Panc1 (cell line): ENCODE measurements at regions not wholly inside any gene's neighbourhood (a gene's known extent, or its start where the extent isn't known, plus 50 kb on each side); places are given as distances from the start of the nearest gene placed in this dataset.

Source experiments
- POLR2AphosphoS5 ChIP-seq: IDR thresholded peaks from 2 replicates; pipeline ENCODE4 v1.6.1; 2012; ENCODE audit warnings: mild to moderate bottlenecking, low read depth, low read length, moderate library complexity
- SIN3A ChIP-seq: IDR thresholded peaks from 2 replicates; pipeline ENCODE4 v1.6.1; 2012; ENCODE audit warnings: low read depth, mild to moderate bottlenecking, low read length, moderate library complexity, borderline replicate concordance; ENCODE audit not compliant: insufficient read depth
- TF ChIP-seq, protein P1 (sequence below): fragments of 450-650 bp; IDR thresholded peaks from 2 replicates; pipeline ENCODE4 v1.5.1; 2017; ENCODE audit warnings: mild to moderate bottlenecking
- TF ChIP-seq, protein P2 (sequence below), 2 experiments: IDR thresholded peaks; 2 replicates each; pipeline ENCODE4 v1.6.1; 2011 to 2012; ENCODE audit warnings: low read depth in 2 of 2, control low read depth in 1 of 2, low read length in 1 of 2, mild to moderate bottlenecking in 1 of 2, moderate library complexity in 1 of 2; ENCODE audit not compliant: insufficient read depth in 1 of 2

DNA sequence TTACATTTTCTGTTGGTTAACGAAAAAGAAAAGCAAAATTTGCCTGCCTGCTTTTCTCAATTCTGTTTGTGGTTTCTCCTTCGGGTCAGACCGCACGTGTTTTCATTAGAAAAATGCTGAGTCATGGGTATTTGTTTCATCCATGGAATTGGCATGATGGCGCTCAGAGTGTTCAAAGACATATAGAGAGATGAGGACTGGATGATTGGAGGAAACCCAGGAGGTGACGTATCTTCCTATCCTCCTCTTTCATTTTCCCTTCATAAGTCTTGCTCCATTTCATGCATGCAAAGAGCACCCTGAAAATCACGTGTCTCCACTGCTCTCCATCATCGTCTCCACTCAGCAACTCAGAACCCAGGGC lies 353.8 kb upstream of the WWC1 start:
- TF ChIP-seq, protein P1, sequence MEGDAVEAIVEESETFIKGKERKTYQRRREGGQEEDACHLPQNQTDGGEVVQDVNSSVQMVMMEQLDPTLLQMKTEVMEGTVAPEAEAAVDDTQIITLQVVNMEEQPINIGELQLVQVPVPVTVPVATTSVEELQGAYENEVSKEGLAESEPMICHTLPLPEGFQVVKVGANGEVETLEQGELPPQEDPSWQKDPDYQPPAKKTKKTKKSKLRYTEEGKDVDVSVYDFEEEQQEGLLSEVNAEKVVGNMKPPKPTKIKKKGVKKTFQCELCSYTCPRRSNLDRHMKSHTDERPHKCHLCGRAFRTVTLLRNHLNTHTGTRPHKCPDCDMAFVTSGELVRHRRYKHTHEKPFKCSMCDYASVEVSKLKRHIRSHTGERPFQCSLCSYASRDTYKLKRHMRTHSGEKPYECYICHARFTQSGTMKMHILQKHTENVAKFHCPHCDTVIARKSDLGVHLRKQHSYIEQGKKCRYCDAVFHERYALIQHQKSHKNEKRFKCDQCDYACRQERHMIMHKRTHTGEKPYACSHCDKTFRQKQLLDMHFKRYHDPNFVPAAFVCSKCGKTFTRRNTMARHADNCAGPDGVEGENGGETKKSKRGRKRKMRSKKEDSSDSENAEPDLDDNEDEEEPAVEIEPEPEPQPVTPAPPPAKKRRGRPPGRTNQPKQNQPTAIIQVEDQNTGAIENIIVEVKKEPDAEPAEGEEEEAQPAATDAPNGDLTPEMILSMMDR: no peak
- TF ChIP-seq SIN3A (no peak), POLR2AphosphoS5 (no peak)
- TF ChIP-seq, protein P2, sequence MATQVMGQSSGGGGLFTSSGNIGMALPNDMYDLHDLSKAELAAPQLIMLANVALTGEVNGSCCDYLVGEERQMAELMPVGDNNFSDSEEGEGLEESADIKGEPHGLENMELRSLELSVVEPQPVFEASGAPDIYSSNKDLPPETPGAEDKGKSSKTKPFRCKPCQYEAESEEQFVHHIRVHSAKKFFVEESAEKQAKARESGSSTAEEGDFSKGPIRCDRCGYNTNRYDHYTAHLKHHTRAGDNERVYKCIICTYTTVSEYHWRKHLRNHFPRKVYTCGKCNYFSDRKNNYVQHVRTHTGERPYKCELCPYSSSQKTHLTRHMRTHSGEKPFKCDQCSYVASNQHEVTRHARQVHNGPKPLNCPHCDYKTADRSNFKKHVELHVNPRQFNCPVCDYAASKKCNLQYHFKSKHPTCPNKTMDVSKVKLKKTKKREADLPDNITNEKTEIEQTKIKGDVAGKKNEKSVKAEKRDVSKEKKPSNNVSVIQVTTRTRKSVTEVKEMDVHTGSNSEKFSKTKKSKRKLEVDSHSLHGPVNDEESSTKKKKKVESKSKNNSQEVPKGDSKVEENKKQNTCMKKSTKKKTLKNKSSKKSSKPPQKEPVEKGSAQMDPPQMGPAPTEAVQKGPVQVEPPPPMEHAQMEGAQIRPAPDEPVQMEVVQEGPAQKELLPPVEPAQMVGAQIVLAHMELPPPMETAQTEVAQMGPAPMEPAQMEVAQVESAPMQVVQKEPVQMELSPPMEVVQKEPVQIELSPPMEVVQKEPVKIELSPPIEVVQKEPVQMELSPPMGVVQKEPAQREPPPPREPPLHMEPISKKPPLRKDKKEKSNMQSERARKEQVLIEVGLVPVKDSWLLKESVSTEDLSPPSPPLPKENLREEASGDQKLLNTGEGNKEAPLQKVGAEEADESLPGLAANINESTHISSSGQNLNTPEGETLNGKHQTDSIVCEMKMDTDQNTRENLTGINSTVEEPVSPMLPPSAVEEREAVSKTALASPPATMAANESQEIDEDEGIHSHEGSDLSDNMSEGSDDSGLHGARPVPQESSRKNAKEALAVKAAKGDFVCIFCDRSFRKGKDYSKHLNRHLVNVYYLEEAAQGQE (IDR thresholded peaks at IDR 0.05; ENCODE audit: insufficient read depth in 1 of 2, low read depth in 2 of 2, low read length in 1 of 2): no peak
